ENCODE measurements at regions not wholly inside any gene's neighbourhood (a gene's known extent, or its start where the extent isn't known, plus 50 kb on each side); places are given as distances from the start of the nearest gene placed in this dataset.
A peak's percentile ranks its signal among the peaks of the same experiment; 100 is the strongest.
"Not testable (repeated sequence)": the region's sequence is repeated elsewhere in the genome, so short reads cannot be mapped to it uniquely, and the experiment has no call there.

- DNase-seq, result no peak
- Histone ChIP-seq H3K9me3 (replicated peaks; ENCODE audit: control insufficient read depth, low read depth, low read length) (no peaks in the 10 kb centered on the region), H3K27ac (ENCODE audit: low read length) (no peak overlapping the region), H3K4me1 (ENCODE audit: control insufficient read depth, insufficient read depth, low read length) (peaks cover 2% of the 10 kb centered on the region), H3K4me3 (ENCODE audit: low read length) (no peak overlapping the region), H3K36me3 (ENCODE audit: control insufficient read depth, insufficient read depth, low read length) (no peaks in the 10 kb centered on the region), H3K27me3 (ENCODE audit: control insufficient read depth, insufficient read depth, low read length) (peaks cover 8% of the 10 kb centered on the region)
- WGBS (ENCODE audit: insufficient coverage), result 87% methylated on average over 3 of the region's 4 CpGs
Measured at GRCh38 chr10:117444497-117445040, 69.3 kb upstream of the PDZD8 start.

- WGBS (ENCODE audit: insufficient coverage), result no CpG with 5 or more reads among the region's 6 CpGs
- no peak overlapping the region for H3K27ac ChIP-seq (ENCODE audit: low read length)
- H3K27me3 ChIP-seq (ENCODE audit: control insufficient read depth, insufficient read depth, low read length), result peaks cover 8% of the 10 kb centered on the region
- H3K4me3 ChIP-seq (ENCODE audit: low read length), result no peak overlapping the region
- no peaks in the 10 kb centered on the region for H3K9me3 ChIP-seq (replicated peaks; ENCODE audit: control insufficient read depth, low read depth, low read length)
- H3K4me1 ChIP-seq (ENCODE audit: control insufficient read depth, insufficient read depth, low read length), result peaks cover 2% of the 10 kb centered on the region
- DNase-seq, result no peak
- no peaks in the 10 kb centered on the region for H3K36me3 ChIP-seq (ENCODE audit: control insufficient read depth, insufficient read depth, low read length)
Measured at GRCh38 chr10:117443686-117444041, 68.4 kb upstream of the PDZD8 start.

GRCh38 chr10:117442944-117443685 lies 67.9 kb upstream of the PDZD8 start:
- WGBS (ENCODE audit: insufficient coverage), result 10% methylated on average over 11 of the region's 15 CpGs
- peak; percentile 83 for DNase-seq
- H3K4me3 ChIP-seq (ENCODE audit: low read length), result no peak overlapping the region
- no peaks in the 10 kb centered on the region for H3K36me3 ChIP-seq (ENCODE audit: control insufficient read depth, insufficient read depth, low read length)
- peaks cover 2% of the 10 kb centered on the region for H3K4me1 ChIP-seq (ENCODE audit: control insufficient read depth, insufficient read depth, low read length)
- no peak overlapping the region for H3K27ac ChIP-seq (ENCODE audit: low read length)
- no peaks in the 10 kb centered on the region for H3K9me3 ChIP-seq (replicated peaks; ENCODE audit: control insufficient read depth, low read depth, low read length)
- H3K27me3 ChIP-seq (ENCODE audit: control insufficient read depth, insufficient read depth, low read length), result peaks cover 8% of the 10 kb centered on the region

- no peak overlapping the region for H3K4me3 ChIP-seq (ENCODE audit: low read length)
- no peaks in the 10 kb centered on the region for H3K36me3 ChIP-seq (ENCODE audit: control insufficient read depth, insufficient read depth, low read length)
- DNase-seq, result no peak
- 66% methylated on average over 6 of the region's 6 CpGs for WGBS (ENCODE audit: insufficient coverage)
- peaks cover 8% of the 10 kb centered on the region for H3K27me3 ChIP-seq (ENCODE audit: control insufficient read depth, insufficient read depth, low read length)
- H3K4me1 ChIP-seq (ENCODE audit: control insufficient read depth, insufficient read depth, low read length), result peaks cover 2% of the 10 kb centered on the region
- H3K9me3 ChIP-seq (replicated peaks; ENCODE audit: control insufficient read depth, low read depth, low read length), result no peaks in the 10 kb centered on the region
- H3K27ac ChIP-seq (ENCODE audit: low read length), result no peak overlapping the region
Measured at GRCh38 chr10:117442521-117442920, 67.3 kb upstream of the PDZD8 start.

GRCh38 chr10:117441812-117442443 lies 66.7 kb upstream of the PDZD8 start:
- Histone ChIP-seq H3K27ac (ENCODE audit: low read length) (no peak overlapping the region), H3K36me3 (ENCODE audit: control insufficient read depth, insufficient read depth, low read length) (no peaks in the 10 kb centered on the region), H3K9me3 (replicated peaks; ENCODE audit: control insufficient read depth, low read depth, low read length) (no peaks in the 10 kb centered on the region), H3K4me1 (ENCODE audit: control insufficient read depth, insufficient read depth, low read length) (peaks cover 2% of the 10 kb centered on the region), H3K27me3 (ENCODE audit: control insufficient read depth, insufficient read depth, low read length) (peaks cover 8% of the 10 kb centered on the region), H3K4me3 (ENCODE audit: low read length) (no peak overlapping the region)
- 52% methylated on average over 2 of the region's 6 CpGs for WGBS (ENCODE audit: insufficient coverage)
- peak; percentile 11 for DNase-seq

- Histone ChIP-seq H3K36me3 (ENCODE audit: control insufficient read depth, insufficient read depth, low read length) (no peaks in the 10 kb centered on the region), H3K27ac (ENCODE audit: low read length) (no peak overlapping the region), H3K27me3 (ENCODE audit: control insufficient read depth, insufficient read depth, low read length) (peaks cover 8% of the 10 kb centered on the region), H3K4me3 (ENCODE audit: low read length) (no peak overlapping the region), H3K9me3 (replicated peaks; ENCODE audit: control insufficient read depth, low read depth, low read length) (no peaks in the 10 kb centered on the region), H3K4me1 (ENCODE audit: control insufficient read depth, insufficient read depth, low read length) (peaks cover 2% of the 10 kb centered on the region)
- 90% methylated on average over 2 of the region's 6 CpGs for WGBS (ENCODE audit: insufficient coverage)
- no peak for DNase-seq
Measured at GRCh38 chr10:117441361-117441760, 66.1 kb upstream of the PDZD8 start.

GRCh38 chr10:117439243-117439912 lies 64.1 kb upstream of the PDZD8 start:
- no peaks in the 10 kb centered on the region for H3K36me3 ChIP-seq (ENCODE audit: control insufficient read depth, insufficient read depth, low read length)
- H3K4me3 ChIP-seq (ENCODE audit: low read length), result no peak overlapping the region
- H3K9me3 ChIP-seq (replicated peaks; ENCODE audit: control insufficient read depth, low read depth, low read length), result no peaks in the 10 kb centered on the region
- peaks cover 2% of the 10 kb centered on the region for H3K4me1 ChIP-seq (ENCODE audit: control insufficient read depth, insufficient read depth, low read length)
- H3K27me3 ChIP-seq (ENCODE audit: control insufficient read depth, insufficient read depth, low read length), result peaks cover 11% of the 10 kb centered on the region
- no peak overlapping the region for H3K27ac ChIP-seq (ENCODE audit: low read length)
- DNase-seq, result no peak
- WGBS (ENCODE audit: insufficient coverage), result 20% methylated on average over 1 of the region's 4 CpGs

GRCh38 chr10:117432866-117433265 lies 57.6 kb upstream of the PDZD8 start:
- WGBS (ENCODE audit: insufficient coverage), result 74% methylated on average over 3 of the region's 4 CpGs
- H3K27me3 ChIP-seq (ENCODE audit: control insufficient read depth, insufficient read depth, low read length), result peaks cover 7% of the 10 kb centered on the region
- no peak overlapping the region for H3K4me3 ChIP-seq (ENCODE audit: low read length)

GRCh38 chr10:117431160-117431559 lies 55.9 kb upstream of the PDZD8 start:
- DNase-seq, result peak; percentile 73
- WGBS (ENCODE audit: insufficient coverage), result no CpG with 5 or more reads among the region's 4 CpGs
- Histone ChIP-seq H3K27me3 (ENCODE audit: control insufficient read depth, insufficient read depth, low read length) (peaks cover 7% of the 10 kb centered on the region), H3K36me3 (ENCODE audit: control insufficient read depth, insufficient read depth, low read length) (no peaks in the 10 kb centered on the region), H3K4me1 (ENCODE audit: control insufficient read depth, insufficient read depth, low read length) (no peaks in the 10 kb centered on the region), H3K4me3 (ENCODE audit: low read length) (no peak overlapping the region), H3K27ac (ENCODE audit: low read length) (no peak overlapping the region), H3K9me3 (replicated peaks; ENCODE audit: control insufficient read depth, low read depth, low read length) (no peaks in the 10 kb centered on the region)

More at GRCh38 chr10:117432866-117433265, 57.6 kb upstream of the PDZD8 start:
- Histone ChIP-seq H3K36me3 (ENCODE audit: control insufficient read depth, insufficient read depth, low read length) (no peaks in the 10 kb centered on the region), H3K9me3 (replicated peaks; ENCODE audit: control insufficient read depth, low read depth, low read length) (no peaks in the 10 kb centered on the region), H3K27ac (ENCODE audit: low read length) (no peak overlapping the region), H3K4me1 (ENCODE audit: control insufficient read depth, insufficient read depth, low read length) (no peaks in the 10 kb centered on the region)
- DNase-seq, result no peak

- not testable (repeated sequence) for H3K9me3 ChIP-seq (replicated peaks; ENCODE audit: control insufficient read depth, low read depth, low read length); H3K27me3 ChIP-seq (ENCODE audit: control insufficient read depth, insufficient read depth, low read length); H3K4me3 ChIP-seq (ENCODE audit: low read length); DNase-seq; H3K36me3 ChIP-seq (ENCODE audit: control insufficient read depth, insufficient read depth, low read length); H3K4me1 ChIP-seq (ENCODE audit: control insufficient read depth, insufficient read depth, low read length); H3K27ac ChIP-seq (ENCODE audit: low read length)
- WGBS (ENCODE audit: insufficient coverage), result no CpG with 5 or more reads among the region's 2 CpGs
Measured at GRCh38 chr10:117430535-117430934, 55.3 kb upstream of the PDZD8 start.

Data from muscle of leg (tissue), 3 donors.